Caco-2 (cell line): ENCODE measurements at regions not wholly inside any gene's neighbourhood (a gene's known extent, or its start where the extent isn't known, plus 50 kb on each side); places are given as distances from the start of the nearest gene placed in this dataset.

Experiments
- BruUV-seq: library from RNA; stranded (reverse); fragments of 400-500 nt; replicated peaks from 2 replicates; lab custom pipeline; 2021; lab: Mats Ljungman, UMichigan
- CTCF ChIA-PET: fragments of 300-600 bp; sonication (Branson Sonifier 250); formaldehyde crosslinking; loops from one replicate; lab custom pipeline; 2022; ENCODE audit warnings: antibody characterized with exemption; lab: Charles Lee
- POLR2A ChIA-PET: fragments of 300-600 bp; sonication (Branson Sonifier 250); formaldehyde crosslinking; loops from one replicate; lab custom pipeline; 2022; ENCODE audit warnings: antibody characterized with exemption; lab: Charles Lee
- DNase-seq, 2 experiments: peaks; one replicate each; pipeline versions ENCODE4 v3.0.0 to v3.0.0-alpha.2; 2020 to 2022
- H3K27me3 ChIP-seq: replicated peaks from 2 replicates; pipeline ENCODE4 v1.6.0; 2011; ENCODE audit warnings: low read length; ENCODE audit not compliant: control insufficient read depth, insufficient read depth
- H3K36me3 ChIP-seq: 2 replicates; pipeline ENCODE4 v1.5.1; 2011; ENCODE audit warnings: low read length; ENCODE audit not compliant: control insufficient read depth, insufficient read depth
- H3K4me1 ChIP-seq: fragments of 250-450 bp; sonication (Bioruptor Pico); 2 replicates; pipeline ENCODE4 v1.5.1; 2020; ENCODE audit warnings: mild to moderate bottlenecking
- H3K4me3 ChIP-seq: 2 replicates; pipeline ENCODE4 v1.5.1; 2011; ENCODE audit warnings: low read depth, mild to moderate bottlenecking, control low read depth, low read length
- H3K9me3 ChIP-seq: fragments of 250-450 bp; sonication (Bioruptor Pico); 2 replicates; pipeline ENCODE4 v1.5.1; 2020; ENCODE audit warnings: mild to moderate bottlenecking, moderate library complexity
- H3K27ac Mint-ChIP-seq: one replicate; pipeline ENCODE4 v1.8.0; 2022; ENCODE audit warnings: mixed read lengths; ENCODE audit not compliant: unreplicated experiment
- H3K27me3 Mint-ChIP-seq: one replicate; pipeline ENCODE4 v1.8.0; 2022; ENCODE audit warnings: mixed read lengths; ENCODE audit not compliant: insufficient read depth, unreplicated experiment
- H3K36me3 Mint-ChIP-seq: one replicate; pipeline ENCODE4 v1.8.0; 2022; ENCODE audit warnings: mild to moderate bottlenecking, mixed read lengths; ENCODE audit not compliant: insufficient read depth, unreplicated experiment
- H3K4me1 Mint-ChIP-seq: one replicate; pipeline ENCODE4 v1.8.0; 2022; ENCODE audit warnings: low read depth, mixed read lengths; ENCODE audit not compliant: unreplicated experiment
- H3K4me3 Mint-ChIP-seq: one replicate; pipeline ENCODE4 v1.8.0; 2022; ENCODE audit warnings: mild to moderate bottlenecking, moderate library complexity, mixed read lengths; ENCODE audit not compliant: unreplicated experiment
- H3K9me3 Mint-ChIP-seq: one replicate; pipeline ENCODE4 v1.8.0; 2022; ENCODE audit warnings: mixed read lengths; ENCODE audit not compliant: unreplicated experiment
- CTCF ChIP-seq, 2 experiments: fragments of 200-600 bp in 1 of 2; IDR thresholded peaks; 1 replicate in 1 of 2; 2 replicates in 1 of 2; pipeline versions ENCODE4 v1.5.1 to v1.8.0; 2011 to 2022; ENCODE audit warnings: antibody characterized with exemption in 1 of 2, control low read depth in 1 of 2, inconsistent platforms in 1 of 2, low read depth in 1 of 2, low read length in 1 of 2, mild to moderate bottlenecking in 1 of 2, moderate library complexity in 1 of 2; ENCODE audit not compliant: insufficient read depth in 1 of 2, severe bottlenecking in 1 of 2, unreplicated experiment in 1 of 2
- intact Hi-C: fragments of 100-400 bp; cut with micrococcal nuclease; formaldehyde crosslinking; loops from one replicate; pipeline ENCODE4 v1.10.0; 2022; ENCODE audit not compliant: unreplicated experiment

GRCh38 chr2:136209561-136210454 is 91.9 kb upstream of the CXCR4 start:
- H3K4me3 Mint-ChIP-seq: no peak overlapping the region
- Histone ChIP-seq H3K36me3 (no peaks in the 10 kb centered on the region), H3K27me3 (no peaks in the 10 kb centered on the region), H3K4me3 (no peak overlapping the region), H3K9me3 (peaks cover 3% of the 10 kb centered on the region; the same call in 1 of the 2 replicates), H3K4me1 (0 out of 2 replicates have a peak, but pooled peaks cover 11% of the 10 kb centered on the region)
- ChIA-PET POLR2A (no interaction called here), CTCF (interaction anchor here (0.5 kb wide), 1 partner anchor 711 kb away, joined by 5 read pairs; no protein-coding TSS in a partner anchor)
- intact Hi-C loops: no loop called here
- peaks cover 4% of the 10 kb centered on the region for H3K27me3 Mint-ChIP-seq
- no TSS peak for BruUV-seq
- DNase-seq: no peak
- no peak overlapping the region for H3K27ac Mint-ChIP-seq
- peaks cover 10% of the 10 kb centered on the region for H3K9me3 Mint-ChIP-seq
- H3K36me3 Mint-ChIP-seq: no peaks in the 10 kb centered on the region
- peaks cover 6% of the 10 kb centered on the region for H3K4me1 Mint-ChIP-seq
- TF ChIP-seq CTCF (IDR thresholded peaks at IDR 0.05; ENCODE audit: insufficient read depth in 1 of 2, low read depth in 1 of 2, low read length in 1 of 2, severe bottlenecking in 1 of 2, unreplicated experiment in 1 of 2): no peak

GRCh38 chr2:136208682-136209420 is 90.9 kb upstream of the CXCR4 start:
- Mint-ChIP-seq H3K4me3 (no peak overlapping the region), H3K4me1 (no peaks in the 10 kb centered on the region), H3K27ac (no peak overlapping the region), H3K36me3 (no peaks in the 10 kb centered on the region), H3K27me3 (peaks cover 4% of the 10 kb centered on the region), H3K9me3 (peaks cover 10% of the 10 kb centered on the region)
- BruUV-seq: no TSS peak
- H3K4me1 ChIP-seq: 0 out of 2 replicates have a peak, but pooled peaks cover 6% of the 10 kb centered on the region
- ChIA-PET POLR2A (no interaction called here), CTCF (interaction anchor here (0.5 kb wide), 1 partner anchor 712 kb away, joined by 5 read pairs; no protein-coding TSS in a partner anchor)
- TF ChIP-seq CTCF (IDR thresholded peaks at IDR 0.05; ENCODE audit: insufficient read depth in 1 of 2, low read depth in 1 of 2, low read length in 1 of 2, severe bottlenecking in 1 of 2, unreplicated experiment in 1 of 2): no peak
- no peaks in the 10 kb centered on the region for H3K27me3 ChIP-seq
- DNase-seq: no peak
- H3K36me3 ChIP-seq: no peaks in the 10 kb centered on the region
- H3K4me3 ChIP-seq: no peak overlapping the region
- peaks cover 3% of the 10 kb centered on the region; the same call in 1 of the 2 replicates for H3K9me3 ChIP-seq
- intact Hi-C loops: no loop called here

- POLR2A ChIA-PET: no interaction called here
- no TSS peak for BruUV-seq
- no peaks in the 10 kb centered on the region for H3K27me3 ChIP-seq
Observed at GRCh38 chr2:136207665-136208064, 89.7 kb upstream of the CXCR4 start.

More at GRCh38 chr2:136207665-136208064, 89.7 kb upstream of the CXCR4 start:
- H3K27ac Mint-ChIP-seq: no peak overlapping the region
- Histone ChIP-seq H3K9me3 (peaks cover 3% of the 10 kb centered on the region; the same call in 1 of the 2 replicates), H3K4me3 (no peak overlapping the region), H3K4me1 (0 out of 2 replicates have a peak, but pooled peaks cover 6% of the 10 kb centered on the region), H3K36me3 (no peaks in the 10 kb centered on the region)
- CTCF ChIA-PET: no interaction called here
- peaks cover 10% of the 10 kb centered on the region for H3K9me3 Mint-ChIP-seq
- no peak overlapping the region for H3K4me3 Mint-ChIP-seq
- DNase-seq: no peak
- H3K36me3 Mint-ChIP-seq: no peaks in the 10 kb centered on the region
- no peaks in the 10 kb centered on the region for H3K4me1 Mint-ChIP-seq
- intact Hi-C loops: no loop called here
- no peak for TF ChIP-seq CTCF (IDR thresholded peaks at IDR 0.05; ENCODE audit: insufficient read depth in 1 of 2, low read depth in 1 of 2, low read length in 1 of 2, severe bottlenecking in 1 of 2, unreplicated experiment in 1 of 2)
- peaks cover 4% of the 10 kb centered on the region for H3K27me3 Mint-ChIP-seq
